A549 (cell line): ENCODE measurements at regions not wholly inside any gene's neighbourhood (a gene's known extent, or its start where the extent isn't known, plus 50 kb on each side); places are given as distances from the start of the nearest gene placed in this dataset.

Experiments
- ATAC-seq, 2 experiments: fragments of 200-7000 bp in 1 of 2; fragments of >200 bp in 1 of 2; cut with Nextera tagmentation in 1 of 2; cut with Tn5 transposase in 1 of 2; 3 replicates each; pipeline versions ENCODE4 v1.8.0 to v1.9.1; 2018 to 2020; ENCODE audit warnings: mild to moderate bottlenecking in 1 of 2, moderate library complexity in 1 of 2
- CTCF ChIA-PET: fragments of 300-600 bp; sonication (Branson Sonifier 250); formaldehyde crosslinking; extraction: SDS; loops from one replicate; lab custom pipeline; 2021; ENCODE audit warnings: antibody characterized with exemption, inconsistent platforms; lab: Yijun Ruan, JAX
- POLR2A ChIA-PET: fragments of 350-600 bp; formaldehyde crosslinking; extraction: SDS; loops from one replicate; lab custom pipeline; 2021; ENCODE audit warnings: antibody characterized with exemption, inconsistent platforms; lab: Yijun Ruan, JAX
- DNase-seq, 2 experiments: peaks; one replicate each; pipeline versions ENCODE4 v3.0.0 to v3.0.0-alpha.2; 2011 to 2016; ENCODE audit warnings: low read depth in 1 of 2, low spot score in 1 of 2
- FAIRE-seq: peaks from 2 replicates; lab custom pipeline; 2011; peaks lifted over from hg19 to GRCh38; lab: Jason Lieb, UNC
- H3K27ac ChIP-seq, 2 experiments: fragments of >200 bp; sonication (Bioruptor Twin); formaldehyde crosslinking; 3 replicates each; pipeline ENCODE4 v1.5.1; 2016 to 2017
- H3K4me1 ChIP-seq: fragments of >200 bp; sonication (Bioruptor Twin); formaldehyde crosslinking; 3 replicates; pipeline ENCODE4 v1.6.1; 2016
- H3K4me2 ChIP-seq: fragments of >200 bp; sonication (Bioruptor Twin); formaldehyde crosslinking; 3 replicates; pipeline ENCODE4 v1.6.1; 2016
- H3K4me3 ChIP-seq: fragments of >200 bp; sonication (Bioruptor Twin); formaldehyde crosslinking; 3 replicates; pipeline ENCODE4 v1.5.1; 2016
- H3K9me3 ChIP-seq: fragments of >200 bp; sonication (Bioruptor Twin); formaldehyde crosslinking; 3 replicates; pipeline ENCODE4 v1.6.1; 2016
- CBX8 ChIP-seq: fragments of 200-600 bp; sonication (generic); IDR thresholded peaks from 2 replicates; pipeline ENCODE4 v1.6.1; 2016
- CEBPB ChIP-seq, 2 experiments: fragments of >200 bp in 1 of 2; sonication (Bioruptor Twin) in 1 of 2; formaldehyde crosslinking in 1 of 2; IDR thresholded peaks; 2 replicates each; pipeline ENCODE4 v1.6.1; 2012 to 2016
- CHD4 ChIP-seq: fragments of 200-600 bp; sonication (generic); IDR thresholded peaks from 2 replicates; pipeline ENCODE4 v1.6.1; 2016; ENCODE audit warnings: antibody characterized with exemption, mild to moderate bottlenecking, borderline replicate concordance
- EP300 ChIP-seq, 2 experiments: fragments of >200 bp; sonication (Bioruptor Twin); formaldehyde crosslinking; IDR thresholded peaks; 2 replicates in 1 of 2; 3 replicates in 1 of 2; pipeline ENCODE4 v1.6.1; 2016 to 2017
- FOSB ChIP-seq: fragments of 250-450 bp; sonication (Bioruptor Pico); IDR thresholded peaks from 2 replicates; pipeline ENCODE4 v1.5.0; 2020; ENCODE audit warnings: mild to moderate bottlenecking, moderate library complexity
- FOSL2 ChIP-seq, 2 experiments: fragments of 450-650 bp in 1 of 2; fragments of >200 bp in 1 of 2; sonication (Bioruptor Twin) in 1 of 2; formaldehyde crosslinking; IDR thresholded peaks; 2 replicates each; pipeline versions ENCODE4 v1.5.0 to v1.6.1; 2016 to 2020; ENCODE audit warnings: mild to moderate bottlenecking in 1 of 2, moderate library complexity in 1 of 2
- FOXS1 ChIP-seq: fragments of 250-450 bp; sonication (Bioruptor Pico); IDR thresholded peaks from 2 replicates; pipeline ENCODE4 v1.5.0; 2020; ENCODE audit warnings: mild to moderate bottlenecking, moderate library complexity
- HDAC2 ChIP-seq: fragments of 200-600 bp; sonication (generic); IDR thresholded peaks from 2 replicates; pipeline ENCODE4 v1.6.1; 2016
- JUNB ChIP-seq: fragments of >200 bp; sonication (Bioruptor Twin); formaldehyde crosslinking; IDR thresholded peaks from 2 replicates; pipeline ENCODE4 v1.6.1; 2016
- KDM1A ChIP-seq: fragments of 200-600 bp; sonication (generic); IDR thresholded peaks from 2 replicates; pipeline ENCODE4 v1.6.1; 2016; ENCODE audit warnings: low read depth, mild to moderate bottlenecking
- KDM5A ChIP-seq: fragments of 200-600 bp; sonication (generic); IDR thresholded peaks from 2 replicates; pipeline ENCODE4 v1.6.1; 2016; ENCODE audit warnings: antibody characterized with exemption, mild to moderate bottlenecking
- MYC ChIP-seq: IDR thresholded peaks from 2 replicates; pipeline ENCODE4 v1.6.1; 2012; ENCODE audit warnings: mild to moderate bottlenecking, inconsistent platforms, low read length, improper control_type of control experiment, borderline replicate concordance
- NFE2L2 ChIP-seq: fragments of 150-350 bp; conservative IDR thresholded peaks from 2 replicates; pipeline ENCODE4 v1.6.1; 2014; ENCODE audit warnings: low read length
- NPAS2 ChIP-seq: fragments of 250-450 bp; sonication (Bioruptor Pico); IDR thresholded peaks from 2 replicates; pipeline ENCODE4 v1.8.0; 2022; ENCODE audit warnings: mild to moderate bottlenecking, moderate library complexity, borderline replicate concordance
- NR3C1 ChIP-seq: fragments of >200 bp; sonication (Bioruptor Twin); formaldehyde crosslinking; IDR thresholded peaks from 3 replicates; pipeline ENCODE4 v1.6.1; 2017
- RAD21 ChIP-seq, 2 experiments: fragments of >200 bp in 1 of 2; sonication (Bioruptor Twin) in 1 of 2; formaldehyde crosslinking in 1 of 2; IDR thresholded peaks in 1 of 2; conservative IDR thresholded peaks in 1 of 2; 2 replicates in 1 of 2; 3 replicates in 1 of 2; pipeline ENCODE4 v1.6.1; 2012 to 2018; ENCODE audit warnings: inconsistent platforms in 1 of 2
- RCOR1 ChIP-seq: fragments of 150-350 bp; IDR thresholded peaks from 2 replicates; pipeline ENCODE4 v1.6.1; 2014; ENCODE audit warnings: antibody characterized with exemption, low read length, low read depth
- RFX5 ChIP-seq: fragments of 450-650 bp; IDR thresholded peaks from 2 replicates; pipeline ENCODE4 v1.7.1; 2014; ENCODE audit warnings: antibody characterized with exemption, mild to moderate bottlenecking, moderate library complexity
- RNF2 ChIP-seq: fragments of 200-600 bp; sonication (generic); IDR thresholded peaks from 2 replicates; pipeline ENCODE4 v1.6.1; 2016; ENCODE audit warnings: low read depth, mild to moderate bottlenecking, antibody characterized with exemption, moderate library complexity, borderline replicate concordance
- TFCP2L1 ChIP-seq: fragments of 250-450 bp; sonication (Bioruptor Pico); IDR thresholded peaks from 2 replicates; pipeline ENCODE4 v1.5.0; 2021; ENCODE audit warnings: mild to moderate bottlenecking
- TP53 ChIP-seq: fragments of 250-450 bp; sonication (Bioruptor Pico); IDR thresholded peaks from 2 replicates; pipeline ENCODE4 v1.5.0; 2021; ENCODE audit warnings: mild to moderate bottlenecking, moderate library complexity
- ZC3H11A ChIP-seq: fragments of 450-650 bp; IDR thresholded peaks from 2 replicates; pipeline ENCODE4 v1.6.1; 2014; ENCODE audit warnings: antibody characterized with exemption, mild to moderate bottlenecking
- ZNF302 ChIP-seq: fragments of 250-450 bp; sonication (Bioruptor Pico); IDR thresholded peaks from 2 replicates; pipeline ENCODE4 v1.9.0; 2021; ENCODE audit warnings: inconsistent platforms, mild to moderate bottlenecking, moderate library complexity
- WGBS: methylation state at CpG from one replicate; pipeline ENCODE4 v1.1.6; 2017; ENCODE audit errors: missing lambda C conversion rate; 5-methylcytosine and 5-hydroxymethylcytosine counted together
- TF ChIP-seq, protein P1 (sequence below): fragments of 250-450 bp; sonication (Bioruptor Pico); IDR thresholded peaks from 2 replicates; pipeline ENCODE4 v1.5.0; 2020; ENCODE audit warnings: low read depth, mild to moderate bottlenecking, moderate library complexity
- TF ChIP-seq, protein P2 (sequence below): fragments of 150-350 bp; IDR thresholded peaks from 2 replicates; pipeline ENCODE4 v1.6.1; 2014; ENCODE audit warnings: low read depth, mild to moderate bottlenecking, low read length
- TF ChIP-seq, protein P3 (sequence below): IDR thresholded peaks from 2 replicates; pipeline ENCODE4 v1.6.1; 2012; ENCODE audit warnings: low read depth, borderline replicate concordance
- TF ChIP-seq, protein P4 (sequence below): IDR thresholded peaks from 2 replicates; pipeline ENCODE4 v1.6.1; 2012

DNA sequence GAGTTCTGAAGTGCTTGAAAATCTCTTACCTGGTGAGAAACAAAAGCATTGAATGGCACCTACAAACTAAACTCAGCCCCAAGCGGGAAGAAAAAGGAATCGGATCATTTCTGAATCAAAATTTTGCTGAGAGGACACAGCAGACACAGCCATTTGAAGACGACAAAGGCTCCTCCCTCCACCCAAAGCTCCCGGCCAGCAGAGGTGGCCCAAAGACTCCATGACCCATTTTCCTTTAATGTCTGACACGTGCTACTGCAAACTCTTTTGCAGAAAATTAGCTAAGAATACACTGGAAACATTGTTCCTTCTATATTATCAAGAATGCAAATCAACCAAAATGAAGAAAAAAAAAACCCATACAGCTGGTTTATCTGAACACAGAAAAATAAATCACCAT, 85.9 kb upstream of the FOXN3 start:
- 17% methylated on average over 5 of the region's 5 CpGs for WGBS
- no peaks in the 10 kb centered on the region for H3K9me3 ChIP-seq
- CTCF ChIA-PET, result interaction anchor here (1.1 to 1.4 kb wide), 2 partner anchors 9 to 21 kb away, joined by 4 to 6 read pairs; no protein-coding TSS in a partner anchor
- no peak overlapping the region for H3K27ac ChIP-seq
- POLR2A ChIA-PET, result no interaction called here
- no peak for FAIRE-seq
- no peak overlapping the region for H3K4me2 ChIP-seq
- TF ChIP-seq CBX8, result no peak
- TF ChIP-seq EP300 (IDR thresholded peaks at IDR 0.05), result no peak
- no peak for TF ChIP-seq RAD21 (conservative IDR thresholded peaks at IDR 0.05 in 1 of 2, IDR thresholded peaks at IDR 0.05 in 1 of 2)
- no peak for TF ChIP-seq FOSB (CRISPR knock-in tag)
- TF ChIP-seq TFCP2L1 (CRISPR knock-in tag), result no peak
- no peak for TF ChIP-seq NFE2L2
- TF ChIP-seq, protein P1, sequence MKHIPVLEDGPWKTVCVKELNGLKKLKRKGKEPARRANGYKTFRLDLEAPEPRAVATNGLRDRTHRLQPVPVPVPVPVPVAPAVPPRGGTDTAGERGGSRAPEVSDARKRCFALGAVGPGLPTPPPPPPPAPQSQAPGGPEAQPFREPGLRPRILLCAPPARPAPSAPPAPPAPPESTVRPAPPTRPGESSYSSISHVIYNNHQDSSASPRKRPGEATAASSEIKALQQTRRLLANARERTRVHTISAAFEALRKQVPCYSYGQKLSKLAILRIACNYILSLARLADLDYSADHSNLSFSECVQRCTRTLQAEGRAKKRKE, result no peak
- TF ChIP-seq, protein P2, sequence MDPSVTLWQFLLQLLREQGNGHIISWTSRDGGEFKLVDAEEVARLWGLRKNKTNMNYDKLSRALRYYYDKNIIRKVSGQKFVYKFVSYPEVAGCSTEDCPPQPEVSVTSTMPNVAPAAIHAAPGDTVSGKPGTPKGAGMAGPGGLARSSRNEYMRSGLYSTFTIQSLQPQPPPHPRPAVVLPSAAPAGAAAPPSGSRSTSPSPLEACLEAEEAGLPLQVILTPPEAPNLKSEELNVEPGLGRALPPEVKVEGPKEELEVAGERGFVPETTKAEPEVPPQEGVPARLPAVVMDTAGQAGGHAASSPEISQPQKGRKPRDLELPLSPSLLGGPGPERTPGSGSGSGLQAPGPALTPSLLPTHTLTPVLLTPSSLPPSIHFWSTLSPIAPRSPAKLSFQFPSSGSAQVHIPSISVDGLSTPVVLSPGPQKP, result no peak
- TF ChIP-seq RNF2, result no peak
- TF ChIP-seq, protein P3, sequence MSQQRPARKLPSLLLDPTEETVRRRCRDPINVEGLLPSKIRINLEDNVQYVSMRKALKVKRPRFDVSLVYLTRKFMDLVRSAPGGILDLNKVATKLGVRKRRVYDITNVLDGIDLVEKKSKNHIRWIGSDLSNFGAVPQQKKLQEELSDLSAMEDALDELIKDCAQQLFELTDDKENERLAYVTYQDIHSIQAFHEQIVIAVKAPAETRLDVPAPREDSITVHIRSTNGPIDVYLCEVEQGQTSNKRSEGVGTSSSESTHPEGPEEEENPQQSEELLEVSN, result no peak
- TF ChIP-seq JUNB, result no peak
- no peak for TF ChIP-seq KDM1A
- no peak for TF ChIP-seq MYC
- no peak for TF ChIP-seq CHD4
- TF ChIP-seq FOSL2 (IDR thresholded peaks at IDR 0.05), result no peak
- no peak for TF ChIP-seq FOSL2 (CRISPR knock-in tag; IDR thresholded peaks at IDR 0.05)
- TF ChIP-seq, protein P4, sequence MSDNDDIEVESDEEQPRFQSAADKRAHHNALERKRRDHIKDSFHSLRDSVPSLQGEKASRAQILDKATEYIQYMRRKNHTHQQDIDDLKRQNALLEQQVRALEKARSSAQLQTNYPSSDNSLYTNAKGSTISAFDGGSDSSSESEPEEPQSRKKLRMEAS, result no peak
- no peak for TF ChIP-seq CEBPB (IDR thresholded peaks at IDR 0.05)
- no peak for ATAC-seq
- DNase-seq, result no peak
- H3K4me3 ChIP-seq, result no peak overlapping the region
- H3K4me1 ChIP-seq, result peaks cover 12% of the 10 kb centered on the region

DNA sequence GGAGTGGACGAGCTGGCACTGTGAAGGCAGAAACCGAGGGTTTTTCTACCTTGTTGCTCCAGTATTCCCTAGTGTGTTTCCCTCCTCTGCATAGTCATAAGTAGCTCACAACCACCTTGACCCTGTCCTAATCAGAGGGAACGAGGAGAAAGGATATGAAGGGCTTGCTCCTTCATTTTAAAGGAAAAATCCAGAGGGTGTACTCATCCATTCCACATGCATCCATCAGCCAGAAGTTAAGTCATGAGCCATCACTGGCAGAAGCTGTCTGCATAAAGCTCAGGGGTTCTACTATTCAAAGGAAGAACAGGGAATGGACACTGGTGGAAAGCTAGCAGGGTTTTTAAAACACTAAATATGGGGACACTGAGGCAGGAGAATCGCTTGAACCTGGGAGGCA, 84.3 kb upstream of the FOXN3 start:
- Histone ChIP-seq H3K4me1 (no peaks in the 10 kb centered on the region), H3K9me3 (no peaks in the 10 kb centered on the region), H3K27ac (no peak overlapping the region), H3K4me2 (no peak overlapping the region), H3K4me3 (no peak overlapping the region)
- ATAC-seq (no peak), DNase-seq (no peak), FAIRE-seq (no peak)
- no peak for TF ChIP-seq RFX5
- no peak for TF ChIP-seq ZC3H11A
- TF ChIP-seq KDM5A, result no peak
- no peak for TF ChIP-seq NR3C1
- no peak for TF ChIP-seq CBX8
- no peak for TF ChIP-seq RCOR1
- no peak for TF ChIP-seq JUNB
- 16% methylated on average over 4 of the region's 4 CpGs for WGBS
- CTCF ChIA-PET, result no interaction called here
- POLR2A ChIA-PET, result no interaction called here

DNA sequence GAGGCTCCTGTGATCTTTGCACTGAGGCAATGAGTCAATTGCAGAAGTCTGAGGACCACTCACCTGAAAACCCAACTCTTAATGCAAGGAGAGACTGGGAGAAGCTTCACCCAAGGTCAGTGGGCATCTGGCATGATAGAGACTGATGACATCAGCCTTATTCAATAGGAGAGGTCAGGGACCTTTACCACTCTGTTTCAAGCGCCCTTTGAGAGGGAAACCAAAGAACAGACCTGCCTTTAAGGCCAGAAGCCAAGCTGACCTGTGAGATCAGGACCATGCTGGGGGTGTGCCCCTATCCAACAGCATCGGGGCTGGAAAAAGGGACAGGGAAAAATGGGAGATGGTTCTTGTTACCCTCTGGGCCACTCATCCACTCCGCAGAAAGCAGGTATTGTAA, 83.3 kb upstream of the FOXN3 start:
- H3K4me1 ChIP-seq, result no peaks in the 10 kb centered on the region
- no peak overlapping the region for H3K4me2 ChIP-seq
- ATAC-seq, result no peak
- H3K4me3 ChIP-seq, result no peak overlapping the region
- H3K9me3 ChIP-seq, result no peaks in the 10 kb centered on the region
- ChIA-PET POLR2A (no interaction called here), CTCF (no interaction called here)
- 59% methylated on average over 3 of the region's 3 CpGs for WGBS
- DNase-seq, result no peak
- TF ChIP-seq TP53 (CRISPR knock-in tag) (no peak), ZNF302 (CRISPR knock-in tag) (no peak), RFX5 (no peak), KDM5A (no peak), FOSL2 (IDR thresholded peaks at IDR 0.05) (no peak), FOSL2 (CRISPR knock-in tag; IDR thresholded peaks at IDR 0.05) (no peak), FOXS1 (CRISPR knock-in tag) (no peak), CBX8 (no peak), HDAC2 (no peak), NPAS2 (CRISPR knock-in tag) (no peak)
- no peak overlapping the region for H3K27ac ChIP-seq
- no peak for FAIRE-seq
